H9 (cell line): ENCODE measurements at regions not wholly inside any gene's neighbourhood (a gene's known extent, or its start where the extent isn't known, plus 50 kb on each side); places are given as distances from the start of the nearest gene placed in this dataset.

ENCODE experiments used
- DNase-seq: peaks from one replicate; pipeline ENCODE4 v3.0.0-alpha.2; 2017
- H2AFZ ChIP-seq: one replicate; pipeline ENCODE4 v1.6.1; 2013; ENCODE audit warnings: mild to moderate bottlenecking, low read length, control low read depth, moderate library complexity
- H2AK5ac ChIP-seq: 2 replicates; pipeline ENCODE4 v1.6.1; 2013; ENCODE audit warnings: low read length, control low read depth, mixed read lengths; ENCODE audit not compliant: insufficient read length
- H2BK120ac ChIP-seq: one replicate; pipeline ENCODE4 v1.6.1; 2013; ENCODE audit warnings: low read depth, mild to moderate bottlenecking, low read length, control low read depth, inconsistent platforms; ENCODE audit not compliant: poor library complexity, severe bottlenecking
- H2BK12ac ChIP-seq: 2 replicates; pipeline ENCODE4 v1.6.1; 2013; ENCODE audit warnings: low read length, control low read depth, mixed read lengths, low read depth; ENCODE audit not compliant: insufficient read length
- H2BK15ac ChIP-seq: 2 replicates; pipeline ENCODE4 v1.6.1; 2013; ENCODE audit warnings: low read depth, low read length, control low read depth
- H2BK20ac ChIP-seq: one replicate; pipeline ENCODE4 v1.6.1; 2013; ENCODE audit warnings: low read depth, mild to moderate bottlenecking, low read length, control low read depth, inconsistent platforms; ENCODE audit not compliant: poor library complexity, severe bottlenecking
- H2BK5ac ChIP-seq: 2 replicates; pipeline ENCODE4 v1.6.1; 2013; ENCODE audit warnings: low read length, control low read depth, mixed read lengths; ENCODE audit not compliant: insufficient read length
- H3K14ac ChIP-seq: 2 replicates; pipeline ENCODE4 v1.6.1; 2013; ENCODE audit warnings: low read length, control low read depth; ENCODE audit not compliant: insufficient read depth
- H3K18ac ChIP-seq: 2 replicates; pipeline ENCODE4 v1.6.1; 2013; ENCODE audit warnings: low read depth, mild to moderate bottlenecking, mixed read lengths, low read length, control low read depth; ENCODE audit not compliant: insufficient read length
- H3K23ac ChIP-seq: 2 replicates; pipeline ENCODE4 v1.6.1; 2013; ENCODE audit warnings: low read length, control low read depth, mixed read lengths, low read depth; ENCODE audit not compliant: insufficient read length
- H3K23me2 ChIP-seq: 2 replicates; pipeline ENCODE4 v1.6.1; 2013; ENCODE audit warnings: low read depth, mild to moderate bottlenecking, mixed read lengths, low read length, control low read depth; ENCODE audit not compliant: insufficient read length, poor library complexity, severe bottlenecking
- H3K27ac ChIP-seq: 2 replicates; pipeline ENCODE4 v1.5.1; 2013; ENCODE audit warnings: low read length, control low read depth, mixed read lengths, low read depth; ENCODE audit not compliant: insufficient read length
- H3K27me3 ChIP-seq: 2 replicates; pipeline ENCODE4 v1.6.1; 2013; ENCODE audit warnings: low read length, control low read depth, inconsistent platforms; ENCODE audit not compliant: insufficient read depth
- H3K4ac ChIP-seq: 2 replicates; pipeline ENCODE4 v1.6.1; 2013; ENCODE audit warnings: low read depth, mild to moderate bottlenecking, control low read depth, inconsistent platforms, low read length, moderate library complexity
- H3K4me1 ChIP-seq: 2 replicates; pipeline ENCODE4 v1.6.1; 2013; ENCODE audit warnings: low read length, control low read depth, inconsistent platforms; ENCODE audit not compliant: insufficient read depth
- H3K4me2 ChIP-seq: 2 replicates; pipeline ENCODE4 v1.6.1; 2013; ENCODE audit warnings: low read length, control low read depth, mixed read lengths; ENCODE audit not compliant: insufficient read length, insufficient read depth
- H3K56ac ChIP-seq: 2 replicates; pipeline ENCODE4 v1.6.1; 2013; ENCODE audit warnings: low read depth, mild to moderate bottlenecking, mixed read lengths, low read length, control low read depth; ENCODE audit not compliant: insufficient read length
- H3K79me1 ChIP-seq: 2 replicates; pipeline ENCODE4 v1.6.1; 2013; ENCODE audit warnings: low read depth, mild to moderate bottlenecking, moderate library complexity, low read length, control low read depth, inconsistent platforms; ENCODE audit not compliant: insufficient read depth, poor library complexity, severe bottlenecking
- H3K79me2 ChIP-seq: 2 replicates; pipeline ENCODE4 v1.6.1; 2013; ENCODE audit warnings: low read length, control low read depth, inconsistent platforms; ENCODE audit not compliant: insufficient read depth
- H3K9ac ChIP-seq: 2 replicates; pipeline ENCODE4 v1.6.1; 2013; ENCODE audit warnings: low read length, control low read depth, mixed read lengths; ENCODE audit not compliant: insufficient read length; ENCODE audit errors: extremely low read depth
- H3K9me3 ChIP-seq: one replicate; pipeline ENCODE4 v1.6.1; 2013; ENCODE audit warnings: low read depth, low read length, inconsistent platforms; ENCODE audit not compliant: control insufficient read depth
- H3T11ph ChIP-seq: one replicate; pipeline ENCODE4 v1.6.1; 2013; ENCODE audit warnings: mild to moderate bottlenecking, low read length, control low read depth, inconsistent platforms
- H4K20me1 ChIP-seq: one replicate; pipeline ENCODE4 v1.6.1; 2013; ENCODE audit not compliant: control insufficient read depth, insufficient read length, insufficient read depth
- H4K5ac ChIP-seq: 2 replicates; pipeline ENCODE4 v1.6.1; 2013; ENCODE audit warnings: low read depth, mild to moderate bottlenecking, mixed read lengths, low read length, control low read depth; ENCODE audit not compliant: insufficient read length
- H4K8ac ChIP-seq: replicated peaks from 2 replicates; pipeline ENCODE4 v1.6.1; 2013; ENCODE audit warnings: low read length, control low read depth, mixed read lengths, low read depth; ENCODE audit not compliant: insufficient read length
- H4K91ac ChIP-seq: 2 replicates; pipeline ENCODE4 v1.6.1; 2013; ENCODE audit warnings: low read depth, mild to moderate bottlenecking, moderate library complexity, mixed read lengths, low read length, control low read depth; ENCODE audit not compliant: insufficient read length
- H3K27ac Mint-ChIP-seq, 3 experiments: 2 replicates in 2 of 3; 3 replicates in 1 of 3; pipeline ENCODE4 v1.8.0; 2020 to 2021; ENCODE audit warnings: mixed read lengths in 3 of 3, mild to moderate bottlenecking in 1 of 3, moderate library complexity in 1 of 3
- H3K27me3 Mint-ChIP-seq: 2 replicates; pipeline ENCODE4 v1.8.0; 2021; ENCODE audit warnings: low read depth, mild to moderate bottlenecking, moderate library complexity, mixed read lengths
- H3K36me3 Mint-ChIP-seq, 3 experiments: 2 replicates in 2 of 3; 3 replicates in 1 of 3; pipeline ENCODE4 v1.8.0; 2020 to 2021; ENCODE audit warnings: low read depth in 3 of 3, mixed read lengths in 3 of 3; ENCODE audit not compliant: insufficient read depth in 1 of 3
- H3K4me1 Mint-ChIP-seq, 2 experiments: 2 replicates each; pipeline ENCODE4 v1.8.0; 2020; ENCODE audit warnings: mixed read lengths in 2 of 2
- H3K4me3 Mint-ChIP-seq, 2 experiments: 2 replicates in 1 of 2; 3 replicates in 1 of 2; pipeline ENCODE4 v1.8.0; 2020 to 2021; ENCODE audit warnings: mild to moderate bottlenecking in 2 of 2, mixed read lengths in 2 of 2, moderate library complexity in 1 of 2
- H3K9me3 Mint-ChIP-seq, 2 experiments: 2 replicates in 1 of 2; 3 replicates in 1 of 2; pipeline ENCODE4 v1.8.0; 2020; ENCODE audit warnings: mild to moderate bottlenecking in 2 of 2, mixed read lengths in 2 of 2, moderate library complexity in 1 of 2
- WGBS: extraction: QIAGEN DNeasy Blood & Tissue Kit; methylation state at CpG from one replicate; pipeline ENCODE4 v1.1.7; 2013; ENCODE audit warnings: missing lambda C conversion rate, low lambda C conversion rate, mixed read lengths; ENCODE audit not compliant: insufficient read length; ENCODE audit errors: extremely low coverage; 5-methylcytosine and 5-hydroxymethylcytosine counted together
- TF ChIP-seq, protein P1 (sequence below): fragments of 200-600 bp; sonication (generic); conservative IDR thresholded peaks from 3 replicates; pipeline ENCODE4 v1.8.0; 2021; ENCODE audit warnings: antibody characterized with exemption, mild to moderate bottlenecking

DNA sequence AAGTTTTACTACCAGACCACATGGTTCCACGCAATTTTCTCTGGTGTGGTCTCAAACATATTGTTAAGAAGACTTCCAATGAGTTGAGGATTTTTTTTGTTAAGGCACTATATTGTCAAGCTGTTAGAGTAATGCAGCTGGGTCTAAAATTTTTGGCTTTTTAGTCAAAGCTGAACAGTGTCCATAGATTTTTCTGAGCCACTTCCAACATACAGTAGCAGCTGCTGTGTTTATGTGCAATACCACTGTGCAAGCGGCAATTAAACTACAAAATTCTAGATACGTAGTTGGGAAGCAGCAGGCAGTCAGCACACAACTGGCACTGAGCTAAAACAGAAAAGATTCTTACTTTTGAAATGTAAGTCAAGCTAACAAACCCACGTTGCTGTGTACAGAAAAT, 1551.1 kb upstream of the AGA start:
- Histone ChIP-seq H3K4ac (no peak overlapping the region), H3K23ac (no peak overlapping the region), H2BK12ac (no peak overlapping the region), H3K4me2 (no peak overlapping the region), H4K5ac (no peak overlapping the region), H2BK5ac (no peak overlapping the region), H3K27ac (no peak overlapping the region), H3K27me3 (no peaks in the 10 kb centered on the region), H4K8ac (no peak overlapping the region), H3K56ac (no peak overlapping the region), H3K9me3 (no peaks in the 10 kb centered on the region), H2BK15ac (no peak overlapping the region), H3K18ac (no peak overlapping the region), H3K23me2 (no peaks in the 10 kb centered on the region), H2AK5ac (no peak overlapping the region), H3K79me1 (no peaks in the 10 kb centered on the region), H3T11ph (no peak overlapping the region), H2AFZ (no peak overlapping the region), H3K79me2 (no peaks in the 10 kb centered on the region), H4K20me1 (no peaks in the 10 kb centered on the region), H3K4me1 (no peaks in the 10 kb centered on the region), H2BK120ac (no peak overlapping the region), H3K14ac (no peak overlapping the region), H3K9ac (no peak overlapping the region), H2BK20ac (no peak overlapping the region), H4K91ac (no peak overlapping the region)
- no CpG with 5 or more reads among the region's 4 CpGs for WGBS
- H3K4me3 Mint-ChIP-seq, result no peak overlapping the region
- peaks cover 0 to 2% of the 10 kb centered on the region in 2 experiments; a peak in 1 of 5 replicates for H3K9me3 Mint-ChIP-seq
- no peaks in the 10 kb centered on the region; a peak in 1 of 7 replicates for H3K36me3 Mint-ChIP-seq
- TF ChIP-seq, protein P1, sequence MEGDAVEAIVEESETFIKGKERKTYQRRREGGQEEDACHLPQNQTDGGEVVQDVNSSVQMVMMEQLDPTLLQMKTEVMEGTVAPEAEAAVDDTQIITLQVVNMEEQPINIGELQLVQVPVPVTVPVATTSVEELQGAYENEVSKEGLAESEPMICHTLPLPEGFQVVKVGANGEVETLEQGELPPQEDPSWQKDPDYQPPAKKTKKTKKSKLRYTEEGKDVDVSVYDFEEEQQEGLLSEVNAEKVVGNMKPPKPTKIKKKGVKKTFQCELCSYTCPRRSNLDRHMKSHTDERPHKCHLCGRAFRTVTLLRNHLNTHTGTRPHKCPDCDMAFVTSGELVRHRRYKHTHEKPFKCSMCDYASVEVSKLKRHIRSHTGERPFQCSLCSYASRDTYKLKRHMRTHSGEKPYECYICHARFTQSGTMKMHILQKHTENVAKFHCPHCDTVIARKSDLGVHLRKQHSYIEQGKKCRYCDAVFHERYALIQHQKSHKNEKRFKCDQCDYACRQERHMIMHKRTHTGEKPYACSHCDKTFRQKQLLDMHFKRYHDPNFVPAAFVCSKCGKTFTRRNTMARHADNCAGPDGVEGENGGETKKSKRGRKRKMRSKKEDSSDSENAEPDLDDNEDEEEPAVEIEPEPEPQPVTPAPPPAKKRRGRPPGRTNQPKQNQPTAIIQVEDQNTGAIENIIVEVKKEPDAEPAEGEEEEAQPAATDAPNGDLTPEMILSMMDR, result no peak
- no peaks in the 10 kb centered on the region for H3K27me3 Mint-ChIP-seq
- H3K4me1 Mint-ChIP-seq, result no peaks in the 10 kb centered on the region
- H3K27ac Mint-ChIP-seq, result no peak overlapping the region
- no peak for DNase-seq
